ENCODE measurements at regions not wholly inside any gene's neighbourhood (a gene's known extent, or its start where the extent isn't known, plus 50 kb on each side); places are given as distances from the start of the nearest gene placed in this dataset.

DNA sequence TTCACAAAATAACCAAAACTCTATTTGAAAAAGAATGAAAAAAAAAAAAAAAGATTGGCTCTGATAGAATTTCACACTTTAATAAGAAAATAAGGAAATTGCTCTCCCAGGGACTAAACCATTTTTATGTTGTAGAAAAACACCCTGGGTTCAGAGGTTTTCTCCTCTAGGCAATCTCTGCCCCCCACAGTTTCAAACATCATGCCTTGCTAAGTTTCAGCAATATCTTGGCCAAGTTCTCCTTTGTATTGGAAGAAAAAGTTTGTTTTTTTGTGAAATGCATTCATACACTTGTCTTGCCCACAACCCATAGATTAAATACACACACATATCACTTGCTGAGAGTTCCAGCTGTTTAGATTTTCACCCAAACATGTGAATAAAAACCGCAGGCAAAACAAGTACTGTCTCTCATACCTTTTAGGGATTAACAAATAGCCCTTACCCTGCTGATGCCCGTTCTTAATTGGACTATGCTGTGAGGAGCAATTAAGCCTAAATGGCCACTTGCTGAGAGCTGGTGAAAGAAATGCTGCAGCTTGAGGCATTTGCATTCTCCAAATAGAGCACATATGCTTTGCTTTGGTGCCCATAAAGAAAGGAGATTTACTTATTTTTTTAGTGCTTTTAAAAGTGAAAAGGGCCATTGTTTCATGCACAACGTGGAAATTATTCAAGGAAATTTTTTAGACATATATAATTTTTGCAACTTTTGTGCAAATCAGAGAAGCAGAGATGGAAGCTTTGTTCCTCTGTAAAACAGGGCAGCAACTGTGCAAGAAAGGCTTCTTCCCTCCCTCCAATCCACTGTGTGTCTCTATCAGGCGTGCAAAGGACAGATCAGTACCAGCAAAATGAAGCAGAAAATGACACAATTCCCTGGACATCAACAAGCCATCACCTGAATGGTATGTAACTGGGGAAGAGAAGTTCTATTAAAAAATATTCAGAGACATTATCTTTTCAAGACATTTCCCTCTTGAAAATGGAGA is 262.4 kb upstream of the KIF2A start:
- no peak overlapping the region for H3K4me3 ChIP-seq
- H3K27ac ChIP-seq, result no peak overlapping the region
- no peak for DNase-seq (ENCODE audit: low spot score)
- peaks cover 0 to 5% of the 10 kb centered on the region in 2 donors for H3K9me3 ChIP-seq
- H3K4me1 ChIP-seq, result no peaks in the 10 kb centered on the region
- no peaks in the 10 kb centered on the region for H3K27me3 ChIP-seq
- H3K36me3 ChIP-seq, result no peaks in the 10 kb centered on the region
- TF ChIP-seq, protein P1, sequence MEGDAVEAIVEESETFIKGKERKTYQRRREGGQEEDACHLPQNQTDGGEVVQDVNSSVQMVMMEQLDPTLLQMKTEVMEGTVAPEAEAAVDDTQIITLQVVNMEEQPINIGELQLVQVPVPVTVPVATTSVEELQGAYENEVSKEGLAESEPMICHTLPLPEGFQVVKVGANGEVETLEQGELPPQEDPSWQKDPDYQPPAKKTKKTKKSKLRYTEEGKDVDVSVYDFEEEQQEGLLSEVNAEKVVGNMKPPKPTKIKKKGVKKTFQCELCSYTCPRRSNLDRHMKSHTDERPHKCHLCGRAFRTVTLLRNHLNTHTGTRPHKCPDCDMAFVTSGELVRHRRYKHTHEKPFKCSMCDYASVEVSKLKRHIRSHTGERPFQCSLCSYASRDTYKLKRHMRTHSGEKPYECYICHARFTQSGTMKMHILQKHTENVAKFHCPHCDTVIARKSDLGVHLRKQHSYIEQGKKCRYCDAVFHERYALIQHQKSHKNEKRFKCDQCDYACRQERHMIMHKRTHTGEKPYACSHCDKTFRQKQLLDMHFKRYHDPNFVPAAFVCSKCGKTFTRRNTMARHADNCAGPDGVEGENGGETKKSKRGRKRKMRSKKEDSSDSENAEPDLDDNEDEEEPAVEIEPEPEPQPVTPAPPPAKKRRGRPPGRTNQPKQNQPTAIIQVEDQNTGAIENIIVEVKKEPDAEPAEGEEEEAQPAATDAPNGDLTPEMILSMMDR (IDR thresholded peaks at IDR 0.05), result no peak

DNA sequence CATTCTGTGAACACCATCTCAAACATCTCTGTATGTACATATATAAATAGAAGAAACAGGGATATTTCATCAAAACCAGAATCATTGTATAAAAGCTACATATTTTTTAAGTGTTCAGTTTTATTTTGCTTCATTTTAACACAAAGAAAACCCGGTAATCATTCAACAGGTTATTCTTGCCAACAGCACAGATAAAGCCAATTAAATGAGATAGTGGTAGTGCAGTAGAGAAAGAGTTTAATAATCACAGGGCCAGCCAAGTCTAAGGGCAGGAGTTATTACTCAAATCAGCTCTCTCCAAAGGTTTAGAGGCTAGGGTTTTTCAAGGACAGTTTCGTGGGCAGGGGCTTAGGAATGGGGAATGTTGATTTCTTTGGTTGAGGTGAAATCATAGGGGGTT is 261.0 kb upstream of the KIF2A start:
- H3K36me3 ChIP-seq, result no peaks in the 10 kb centered on the region
- no peak for DNase-seq (ENCODE audit: low spot score)
- TF ChIP-seq, protein P1 (IDR thresholded peaks at IDR 0.05), result no peak
- no peak overlapping the region for H3K27ac ChIP-seq
- H3K4me3 ChIP-seq, result no peak overlapping the region
- H3K9me3 ChIP-seq, result peaks cover 0 to 5% of the 10 kb centered on the region in 2 donors
- no peaks in the 10 kb centered on the region for H3K27me3 ChIP-seq
- no peaks in the 10 kb centered on the region for H3K4me1 ChIP-seq

DNA sequence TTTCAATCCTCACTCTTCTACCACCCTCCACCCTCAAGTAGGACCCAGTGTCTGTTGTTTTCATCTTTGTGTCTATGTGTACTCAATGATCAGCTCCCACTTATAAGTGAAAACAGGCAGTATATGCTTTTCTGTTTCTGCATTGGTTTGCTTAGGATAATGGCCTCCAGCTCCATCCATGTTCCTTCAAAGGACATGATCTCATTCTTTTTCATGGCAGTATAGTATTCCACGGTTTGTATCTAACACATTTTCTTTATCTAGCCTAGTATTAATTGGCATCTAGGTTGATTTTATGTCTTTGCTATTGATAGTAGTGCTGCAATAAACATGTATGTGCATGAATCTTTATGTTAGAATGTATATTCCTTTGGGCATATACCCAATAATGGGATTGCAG is 259.8 kb upstream of the KIF2A start:
- Histone ChIP-seq H3K4me3 (no peak overlapping the region), H3K4me1 (no peaks in the 10 kb centered on the region), H3K27ac (no peak overlapping the region), H3K9me3 (peaks cover 0 to 5% of the 10 kb centered on the region in 2 donors), H3K36me3 (no peaks in the 10 kb centered on the region), H3K27me3 (no peaks in the 10 kb centered on the region)
- no peak for DNase-seq (ENCODE audit: low spot score)
- TF ChIP-seq, protein P1 (IDR thresholded peaks at IDR 0.05), result no peak

DNA sequence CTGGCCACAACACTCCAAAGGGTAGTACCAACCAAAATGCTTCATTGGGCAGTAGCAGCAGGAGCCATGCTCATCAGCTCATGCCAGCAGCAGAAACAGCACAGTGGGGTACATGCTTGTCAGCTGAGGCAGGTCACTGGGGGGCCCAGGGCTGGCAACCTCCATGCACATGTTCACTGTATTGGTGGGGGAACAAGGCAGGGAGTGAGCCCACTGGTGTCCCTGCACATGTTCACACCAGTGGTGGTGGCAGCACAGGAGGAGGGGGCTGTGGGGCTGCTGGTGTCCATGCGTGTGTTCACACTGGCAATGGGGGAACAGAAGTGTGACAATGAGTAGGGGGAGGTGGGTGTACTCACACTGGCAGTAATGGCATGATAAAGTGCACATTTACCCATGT is 254.3 kb upstream of the KIF2A start:
- no peak overlapping the region for H3K27ac ChIP-seq
- no peaks in the 10 kb centered on the region for H3K27me3 ChIP-seq
- TF ChIP-seq, protein P1 (IDR thresholded peaks at IDR 0.05), result no peak
- no peaks in the 10 kb centered on the region for H3K4me1 ChIP-seq
- H3K4me3 ChIP-seq, result no peak overlapping the region
- no peaks in the 10 kb centered on the region for H3K9me3 ChIP-seq
- DNase-seq (ENCODE audit: low spot score), result no peak
- no peaks in the 10 kb centered on the region for H3K36me3 ChIP-seq

DNA sequence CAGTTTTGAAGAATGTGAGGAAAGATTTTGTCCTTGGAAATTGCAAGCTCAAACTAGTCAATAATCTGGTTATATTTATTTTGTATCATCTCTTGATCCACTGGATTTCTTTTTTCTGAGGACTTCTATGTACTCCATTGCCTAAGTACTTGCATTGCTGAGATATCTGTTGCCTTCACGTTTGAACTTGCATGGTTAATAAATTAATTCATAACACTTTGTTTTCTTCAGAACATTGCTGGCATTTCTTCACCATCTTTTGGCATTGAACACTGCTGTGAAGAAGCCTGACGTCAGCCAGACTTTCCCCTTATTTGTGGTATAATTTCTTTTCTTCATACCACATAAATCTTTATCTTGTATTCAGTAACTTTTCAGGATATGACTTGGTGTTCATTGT is 246.0 kb upstream of the KIF2A start:
- no peaks in the 10 kb centered on the region for H3K4me1 ChIP-seq
- H3K4me3 ChIP-seq, result no peak overlapping the region
- no peak for DNase-seq (ENCODE audit: low spot score)
- no peak overlapping the region for H3K27ac ChIP-seq
- H3K9me3 ChIP-seq, result no peaks in the 10 kb centered on the region
- H3K27me3 ChIP-seq, result no peaks in the 10 kb centered on the region
- no peaks in the 10 kb centered on the region for H3K36me3 ChIP-seq
- TF ChIP-seq, protein P1 (IDR thresholded peaks at IDR 0.05), result no peak
